Karpas-422 (cell line): ENCODE measurements at regions not wholly inside any gene's neighbourhood (a gene's known extent, or its start where the extent isn't known, plus 50 kb on each side); places are given as distances from the start of the nearest gene placed in this dataset.
A peak's percentile ranks its signal among the peaks of the same experiment; 100 is the strongest.
"Not testable (repeated sequence)": the region's sequence is repeated elsewhere in the genome, so short reads cannot be mapped to it uniquely, and the experiment has no call there.

ENCODE experiments used
- DNase-seq: peaks from one replicate; pipeline ENCODE4 v3.0.0-alpha.2; 2015
- H2AFZ ChIP-seq: fragments of 200-600 bp; sonication (generic); 2 replicates; pipeline ENCODE4 v1.6.1; 2014; ENCODE audit warnings: antibody characterized with exemption, low read length, mixed read lengths
- H3K27ac ChIP-seq: fragments of 200-600 bp; sonication (generic); 2 replicates; pipeline ENCODE4 v1.5.1; 2014; ENCODE audit warnings: mild to moderate bottlenecking, low read length, moderate library complexity
- H3K27me3 ChIP-seq: fragments of 200-600 bp; sonication (generic); 2 replicates; pipeline ENCODE4 v1.6.1; 2014; ENCODE audit warnings: low read length, mixed read lengths
- H3K36me3 ChIP-seq: fragments of 200-600 bp; sonication (generic); 2 replicates; pipeline ENCODE4 v1.6.1; 2014; ENCODE audit warnings: low read length, mixed read lengths; ENCODE audit not compliant: insufficient read depth
- H3K4me1 ChIP-seq: fragments of 200-600 bp; sonication (generic); 2 replicates; pipeline ENCODE4 v1.6.1; 2014; ENCODE audit warnings: mild to moderate bottlenecking, low read length, mixed read lengths
- H3K4me2 ChIP-seq: fragments of 200-600 bp; sonication (generic); 2 replicates; pipeline ENCODE4 v1.6.1; 2014; ENCODE audit warnings: low read length, low read depth, mild to moderate bottlenecking; ENCODE audit not compliant: poor library complexity, severe bottlenecking
- H3K4me3 ChIP-seq: fragments of 200-600 bp; sonication (generic); 2 replicates; pipeline ENCODE4 v1.5.1; 2014; ENCODE audit warnings: mild to moderate bottlenecking, antibody characterized with exemption, low read length, mixed read lengths
- H3K79me2 ChIP-seq: fragments of 200-600 bp; sonication (generic); 2 replicates; pipeline ENCODE4 v1.6.1; 2014; ENCODE audit warnings: mild to moderate bottlenecking, low read length, mixed read lengths
- H3K9ac ChIP-seq: fragments of 200-600 bp; sonication (generic); 2 replicates; pipeline ENCODE4 v1.6.0; 2014; ENCODE audit warnings: low read length
- H3K9me2 ChIP-seq: fragments of 200-600 bp; sonication (generic), shearing (Covaris generic); replicated peaks from 2 replicates; pipeline ENCODE4 v1.6.0; 2014; ENCODE audit warnings: mild to moderate bottlenecking, low read length, moderate library complexity; ENCODE audit not compliant: insufficient read depth
- H3K9me3 ChIP-seq: fragments of 300-700, 200-600 bp; sonication (generic); 2 replicates; pipeline ENCODE4 v1.6.1; 2014; ENCODE audit warnings: low read length, mixed read lengths
- H4K20me1 ChIP-seq: fragments of 200-600 bp; sonication (generic); 2 replicates; pipeline ENCODE4 v1.6.1; 2014; ENCODE audit warnings: mild to moderate bottlenecking, antibody characterized with exemption, low read length, low read depth; ENCODE audit not compliant: insufficient read depth

DNA sequence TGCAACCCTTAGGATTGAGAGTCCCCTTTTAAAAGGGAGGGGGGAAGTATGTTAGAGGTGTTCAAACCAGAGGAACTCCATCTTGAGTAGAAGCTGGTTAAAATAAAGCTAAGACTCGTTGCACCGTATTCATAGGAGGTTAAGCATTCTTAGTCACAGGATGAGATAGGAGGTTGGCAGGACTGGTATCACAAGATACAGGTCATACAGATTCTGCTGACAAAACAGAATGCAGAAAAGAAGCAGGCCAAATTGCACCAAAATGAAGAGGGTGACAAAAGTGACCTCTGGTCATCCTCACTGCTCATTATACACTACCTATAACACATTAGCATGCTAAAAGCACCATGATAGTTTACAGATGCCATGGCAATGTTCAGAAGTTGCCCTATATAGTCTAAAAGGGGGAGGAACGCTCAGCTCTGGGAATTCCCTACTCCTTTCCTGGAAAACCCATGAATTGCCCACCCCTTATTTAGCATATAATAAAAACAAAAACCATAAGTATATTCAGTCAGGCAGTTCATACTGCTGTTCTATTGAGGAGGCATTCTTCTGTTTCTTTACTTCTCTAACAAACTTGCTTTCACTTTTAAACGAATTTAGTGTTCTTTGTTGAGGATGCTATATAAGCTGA lies 192.2 kb upstream of the NDUFV2 start:
- H3K36me3 ChIP-seq = no peaks in the 10 kb centered on the region
- DNase-seq = peak; percentile 23
- H3K4me1 ChIP-seq = peaks cover 3% of the 10 kb centered on the region; the same call in 1 of the 2 replicates
- no peaks in the 10 kb centered on the region for H3K9me3 ChIP-seq
- no peak overlapping the region for H2AFZ ChIP-seq
- H3K4me2 ChIP-seq = no peak overlapping the region
- H3K9ac ChIP-seq = no peak overlapping the region
- no peaks in the 10 kb centered on the region for H3K79me2 ChIP-seq
- no peaks in the 10 kb centered on the region for H4K20me1 ChIP-seq
- no peak overlapping the region for H3K4me3 ChIP-seq
- no peaks in the 10 kb centered on the region for H3K9me2 ChIP-seq
- no peak overlapping the region for H3K27ac ChIP-seq
- H3K27me3 ChIP-seq = no peaks in the 10 kb centered on the region

DNA sequence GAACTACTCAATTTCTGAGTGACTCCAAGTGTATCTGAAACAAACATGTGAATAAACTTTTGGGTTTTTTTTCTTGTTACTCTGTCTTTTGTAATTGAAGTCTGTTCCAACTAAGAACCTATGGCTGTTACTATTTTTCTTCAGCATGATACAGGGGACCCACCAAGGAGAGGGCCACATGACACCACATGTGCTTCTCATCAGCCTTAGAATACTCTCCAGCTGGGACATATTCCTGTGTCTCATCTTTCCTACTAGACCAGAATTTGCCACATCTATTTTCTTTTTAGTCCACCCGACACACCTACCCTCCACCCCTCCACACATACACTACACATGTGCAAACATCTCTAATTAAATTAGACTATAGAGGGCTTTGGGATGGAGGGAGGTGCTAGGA lies 191.7 kb upstream of the NDUFV2 start:
- no peak for DNase-seq
- Histone ChIP-seq H3K27ac (no peak overlapping the region), H2AFZ (no peak overlapping the region), H3K9ac (no peak overlapping the region), H3K79me2 (no peaks in the 10 kb centered on the region), H3K9me3 (no peaks in the 10 kb centered on the region), H3K4me3 (no peak overlapping the region), H3K27me3 (no peaks in the 10 kb centered on the region), H3K4me1 (peaks cover 3% of the 10 kb centered on the region; the same call in 1 of the 2 replicates), H3K4me2 (no peak overlapping the region), H4K20me1 (no peaks in the 10 kb centered on the region), H3K9me2 (no peaks in the 10 kb centered on the region), H3K36me3 (no peaks in the 10 kb centered on the region)

DNA sequence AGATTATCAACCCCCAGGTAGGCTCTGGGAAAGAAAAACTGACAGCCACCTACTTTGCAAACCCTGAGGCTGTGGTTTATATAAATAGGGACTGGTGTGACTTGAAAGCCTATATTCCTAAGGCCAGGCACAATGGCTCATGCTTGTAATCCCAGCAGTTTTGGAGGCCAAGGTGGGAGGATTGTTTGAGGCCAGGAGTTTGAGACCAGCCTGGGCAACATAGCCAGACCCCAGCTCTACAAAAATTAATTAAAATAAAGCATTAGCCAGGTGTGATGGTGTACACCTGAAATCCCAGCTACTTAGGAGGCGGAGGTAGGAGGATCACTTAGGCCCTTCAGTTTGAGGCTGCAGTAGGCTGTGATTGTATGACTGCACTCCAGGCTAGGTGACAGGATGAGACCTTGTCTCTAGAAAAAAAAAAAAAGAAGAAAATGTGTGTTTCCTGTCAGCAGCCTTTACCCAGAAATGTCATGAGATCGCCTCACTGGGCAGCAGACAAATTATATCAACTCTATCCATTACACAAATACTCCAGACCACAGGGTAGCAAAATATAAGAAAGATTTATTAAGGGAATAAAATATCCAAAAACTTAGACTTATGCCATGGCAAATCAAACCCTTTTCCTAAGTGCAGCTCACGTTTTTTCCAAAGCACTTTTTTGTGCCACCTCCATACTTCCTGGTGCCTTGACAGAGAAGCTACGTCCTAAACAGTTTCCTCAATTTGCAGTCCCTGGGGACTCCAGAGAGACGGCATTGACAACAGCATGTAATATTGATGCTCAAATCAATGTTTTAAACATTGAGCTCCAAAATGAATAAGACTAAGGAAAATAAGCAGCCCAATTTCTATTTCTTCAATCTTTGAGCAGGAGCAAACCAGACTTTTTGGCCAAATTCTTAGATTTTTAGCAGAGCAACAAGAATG lies 190.8 kb upstream of the NDUFV2 start:
- peaks cover 3% of the 10 kb centered on the region; the same call in 1 of the 2 replicates for H3K4me1 ChIP-seq
- no peak overlapping the region for H3K27ac ChIP-seq
- H3K27me3 ChIP-seq = no peaks in the 10 kb centered on the region
- H2AFZ ChIP-seq = no peak overlapping the region
- H3K4me3 ChIP-seq = no peak overlapping the region
- no peak overlapping the region for H3K4me2 ChIP-seq
- H3K9me3 ChIP-seq = no peaks in the 10 kb centered on the region
- no peaks in the 10 kb centered on the region for H3K36me3 ChIP-seq
- DNase-seq = peak; percentile 39
- H3K9me2 ChIP-seq = no peaks in the 10 kb centered on the region
- H4K20me1 ChIP-seq = no peaks in the 10 kb centered on the region
- H3K79me2 ChIP-seq = no peaks in the 10 kb centered on the region
- no peak overlapping the region for H3K9ac ChIP-seq

DNA sequence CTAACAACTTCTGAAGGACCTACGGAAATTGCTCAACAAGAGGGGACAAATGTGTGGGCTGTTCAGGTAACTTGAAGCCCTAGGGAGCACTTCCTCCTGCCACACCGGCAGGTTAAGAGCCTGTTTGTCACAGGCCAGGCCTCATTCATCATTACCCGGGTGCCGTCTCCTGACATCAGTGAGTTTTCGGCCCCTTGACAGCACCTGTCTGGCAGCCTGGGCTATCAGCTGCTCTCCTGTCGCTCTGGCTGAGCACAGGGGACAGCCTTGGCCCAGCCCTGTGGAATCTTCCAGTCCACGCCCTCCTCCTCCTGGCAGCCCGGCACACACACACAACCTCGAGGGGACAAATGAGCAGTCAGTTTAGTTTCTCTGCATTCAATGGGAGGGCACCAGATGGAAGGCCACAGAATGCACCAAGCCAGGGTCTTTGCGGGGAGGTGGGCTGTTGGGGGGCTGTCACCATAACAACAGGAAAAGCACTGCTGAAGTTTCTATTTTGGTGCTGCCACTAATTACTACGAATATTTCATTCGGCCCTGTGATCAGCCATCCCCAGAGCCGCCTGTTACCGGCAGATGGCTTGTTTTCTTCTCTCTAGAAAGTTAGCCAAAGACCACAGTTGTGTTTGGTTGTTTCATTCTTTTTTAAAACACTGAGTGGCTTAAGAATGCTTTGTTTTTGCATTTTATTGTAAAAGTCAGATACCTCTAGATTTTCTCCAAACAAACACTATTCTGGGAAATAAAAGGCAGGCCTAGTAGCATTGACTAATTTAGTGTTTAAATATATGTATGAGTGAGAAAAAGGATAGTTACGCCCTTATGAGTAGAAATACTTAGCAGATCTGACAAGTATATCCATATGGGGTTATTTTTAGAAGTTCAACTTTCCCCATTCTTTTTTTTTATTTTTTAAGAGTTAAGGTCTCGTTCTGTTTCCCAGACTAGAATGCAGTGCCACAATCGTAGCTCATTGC lies 189.9 kb upstream of the NDUFV2 start:
- no peak overlapping the region for H2AFZ ChIP-seq
- no peak overlapping the region for H3K27ac ChIP-seq
- H3K27me3 ChIP-seq = no peaks in the 10 kb centered on the region
- no peaks in the 10 kb centered on the region for H4K20me1 ChIP-seq
- peaks cover 3% of the 10 kb centered on the region; the same call in 1 of the 2 replicates for H3K4me1 ChIP-seq
- H3K9ac ChIP-seq = no peak overlapping the region
- no peaks in the 10 kb centered on the region for H3K79me2 ChIP-seq
- H3K36me3 ChIP-seq = no peaks in the 10 kb centered on the region
- no peaks in the 10 kb centered on the region for H3K9me3 ChIP-seq
- H3K4me2 ChIP-seq = no peak overlapping the region
- peak; percentile 15 for DNase-seq
- H3K4me3 ChIP-seq = no peak overlapping the region
- H3K9me2 ChIP-seq = no peaks in the 10 kb centered on the region

DNA sequence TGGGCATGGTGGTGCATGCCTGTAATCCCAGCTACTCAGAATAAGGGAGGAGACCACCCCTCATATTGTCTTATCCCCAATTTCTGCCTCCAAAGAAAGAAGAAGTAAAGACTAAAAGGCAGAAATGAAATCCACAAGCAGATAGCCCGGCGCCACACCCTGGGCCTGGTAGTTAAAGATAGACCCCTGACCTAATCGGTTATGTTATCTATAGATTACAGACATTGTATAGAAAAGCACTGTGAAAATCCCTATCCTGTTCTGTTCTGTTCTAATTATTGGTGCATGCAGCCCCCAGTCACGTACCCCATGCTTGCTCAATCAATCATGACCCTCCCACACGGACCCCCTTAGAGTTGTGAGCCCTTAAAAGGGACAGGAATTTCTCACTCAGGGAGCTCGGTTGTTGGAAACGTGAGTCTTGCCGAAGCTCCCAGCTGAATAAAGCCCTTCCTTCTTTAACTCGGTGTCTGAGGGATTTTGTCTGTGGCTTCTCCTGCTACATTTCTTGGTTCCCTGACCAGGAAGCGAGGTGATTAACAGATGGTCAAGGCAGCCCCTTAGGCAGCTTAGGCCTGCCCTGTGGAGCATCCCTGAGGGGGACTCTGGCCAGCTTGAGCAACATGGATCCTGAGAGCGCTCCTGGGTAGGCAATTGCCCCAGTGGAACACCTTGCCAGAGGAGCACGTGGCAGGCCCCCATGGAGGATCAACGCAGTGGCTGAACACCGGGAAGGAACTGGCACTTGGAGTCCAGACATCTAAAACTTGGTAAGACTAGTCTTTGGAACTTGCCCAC lies 188.7 kb upstream of the NDUFV2 start:
- H4K20me1 ChIP-seq, H3K4me1 ChIP-seq, H3K27me3 ChIP-seq: not testable (repeated sequence)

DNA sequence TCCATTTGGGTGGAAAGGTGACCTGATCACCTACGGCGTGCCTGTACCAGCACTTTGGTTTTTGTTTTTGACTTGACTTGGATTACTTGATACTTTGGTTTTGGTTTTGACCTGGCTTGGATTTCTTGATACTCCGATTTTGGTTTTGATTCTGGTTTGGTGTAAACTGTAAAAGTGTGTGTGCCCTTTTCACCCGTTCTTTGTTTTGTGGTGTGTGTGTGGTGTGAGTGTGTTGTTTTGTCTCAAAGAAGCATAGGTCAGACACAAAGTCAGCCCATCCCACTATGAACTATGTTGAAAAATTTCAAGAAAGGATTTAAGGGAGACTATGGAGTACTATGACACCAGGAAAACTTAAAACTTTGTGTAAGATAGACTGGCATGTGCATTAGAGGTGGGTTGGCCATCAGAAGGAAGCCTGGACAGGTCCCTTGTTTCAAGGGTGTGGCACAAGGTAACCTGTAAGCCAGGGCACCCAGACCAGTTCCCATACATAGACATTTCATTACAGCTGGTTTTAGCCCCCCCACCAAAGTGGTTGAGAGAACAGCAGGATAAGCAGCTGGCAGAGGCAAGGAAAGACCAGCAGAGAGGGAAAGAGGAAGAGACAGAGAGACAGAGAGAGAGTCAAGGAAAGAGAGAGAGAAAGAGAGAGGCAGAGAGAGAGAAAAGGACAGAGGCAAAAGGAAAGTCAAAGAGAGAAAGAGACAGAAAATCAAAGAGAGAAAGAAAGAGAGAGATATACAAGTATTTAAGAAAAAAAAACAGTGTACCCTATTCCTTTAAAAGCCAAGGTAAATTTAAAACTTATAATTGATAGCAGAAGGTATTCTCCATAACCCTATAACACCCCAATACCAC lies 187.9 kb upstream of the NDUFV2 start:
- not testable (repeated sequence) for H2AFZ ChIP-seq, H3K27ac ChIP-seq, H4K20me1 ChIP-seq, H3K9me2 ChIP-seq, H3K9ac ChIP-seq, H3K9me3 ChIP-seq, H3K27me3 ChIP-seq, H3K36me3 ChIP-seq, H3K4me2 ChIP-seq, H3K79me2 ChIP-seq, H3K4me1 ChIP-seq, H3K4me3 ChIP-seq
- DNase-seq = peak; percentile 23

More for the DNA sequence above, 188.7 kb upstream of the NDUFV2 start:
- H3K9me2 ChIP-seq, H3K9ac ChIP-seq, H3K9me3 ChIP-seq, H3K4me2 ChIP-seq, H3K27ac ChIP-seq, H2AFZ ChIP-seq, H3K4me3 ChIP-seq, H3K36me3 ChIP-seq, H3K79me2 ChIP-seq: not testable (repeated sequence)
- peak; percentile 6 for DNase-seq
